C4-2B (cell line): ENCODE measurements at regions not wholly inside any gene's neighbourhood (a gene's known extent, or its start where the extent isn't known, plus 50 kb on each side); places are given as distances from the start of the nearest gene placed in this dataset.

Experiments
- ZFX ChIP-seq: fragments of 450-650 bp; IDR thresholded peaks from 2 replicates; pipeline ENCODE4 v1.6.1; 2017
- TF ChIP-seq, protein P1 (sequence below): fragments of 450-650 bp; conservative IDR thresholded peaks from 2 replicates; pipeline ENCODE4 v1.5.1; 2017; ENCODE audit warnings: mild to moderate bottlenecking

DNA sequence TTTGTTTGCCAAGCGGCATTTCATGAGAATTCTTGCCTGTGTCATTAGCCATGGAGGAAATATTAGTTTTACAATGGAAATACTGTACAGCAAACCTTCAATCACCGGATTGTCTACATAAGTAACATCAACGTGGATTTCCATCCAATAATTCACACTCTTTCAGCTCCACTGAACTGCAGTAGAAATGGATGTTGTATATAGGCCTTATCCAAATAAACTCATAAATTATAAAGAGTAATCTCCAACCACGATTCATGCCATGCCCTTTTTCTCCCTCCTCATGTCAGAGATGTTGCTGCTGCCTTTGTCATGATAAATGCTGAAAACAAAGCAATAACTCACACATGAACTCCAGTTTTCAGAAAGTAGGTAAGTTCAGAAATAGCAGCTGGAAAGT, 54.9 kb upstream of the EYS start:
- TF ChIP-seq, protein P1, sequence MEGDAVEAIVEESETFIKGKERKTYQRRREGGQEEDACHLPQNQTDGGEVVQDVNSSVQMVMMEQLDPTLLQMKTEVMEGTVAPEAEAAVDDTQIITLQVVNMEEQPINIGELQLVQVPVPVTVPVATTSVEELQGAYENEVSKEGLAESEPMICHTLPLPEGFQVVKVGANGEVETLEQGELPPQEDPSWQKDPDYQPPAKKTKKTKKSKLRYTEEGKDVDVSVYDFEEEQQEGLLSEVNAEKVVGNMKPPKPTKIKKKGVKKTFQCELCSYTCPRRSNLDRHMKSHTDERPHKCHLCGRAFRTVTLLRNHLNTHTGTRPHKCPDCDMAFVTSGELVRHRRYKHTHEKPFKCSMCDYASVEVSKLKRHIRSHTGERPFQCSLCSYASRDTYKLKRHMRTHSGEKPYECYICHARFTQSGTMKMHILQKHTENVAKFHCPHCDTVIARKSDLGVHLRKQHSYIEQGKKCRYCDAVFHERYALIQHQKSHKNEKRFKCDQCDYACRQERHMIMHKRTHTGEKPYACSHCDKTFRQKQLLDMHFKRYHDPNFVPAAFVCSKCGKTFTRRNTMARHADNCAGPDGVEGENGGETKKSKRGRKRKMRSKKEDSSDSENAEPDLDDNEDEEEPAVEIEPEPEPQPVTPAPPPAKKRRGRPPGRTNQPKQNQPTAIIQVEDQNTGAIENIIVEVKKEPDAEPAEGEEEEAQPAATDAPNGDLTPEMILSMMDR: no peak
- no peak for TF ChIP-seq ZFX
